Suprapubic skin (tissue), 4 donors: ENCODE measurements at regions not wholly inside any gene's neighbourhood (a gene's known extent, or its start where the extent isn't known, plus 50 kb on each side); places are given as distances from the start of the nearest gene placed in this dataset.

Source experiments
- DNase-seq, 2 donors: peaks; one replicate each; pipeline ENCODE4 v3.0.0-alpha.2; 2019; ENCODE audit warnings: low spot score in 2 of 2
- H3K27ac ChIP-seq: fragments of 200-600 bp; sonication (generic); one replicate; pipeline ENCODE4 v1.5.1; 2019
- H3K27me3 ChIP-seq: fragments of 200-600 bp; sonication (generic); one replicate; pipeline ENCODE4 v1.5.1; 2019
- H3K36me3 ChIP-seq: fragments of 200-600 bp; sonication (generic); one replicate; pipeline ENCODE4 v1.5.1; 2019
- H3K4me1 ChIP-seq: fragments of 200-600 bp; sonication (generic); one replicate; pipeline ENCODE4 v1.5.1; 2019
- H3K4me3 ChIP-seq: fragments of 200-600 bp; sonication (generic); one replicate; pipeline ENCODE4 v1.5.1; 2019; ENCODE audit warnings: mild to moderate bottlenecking
- H3K9me3 ChIP-seq: fragments of 200-600 bp; sonication (generic); one replicate; pipeline ENCODE4 v1.5.1; 2019
- CTCF ChIP-seq, 2 donors: fragments of 200-600 bp in 1 of 2; fragments of 450-650 bp in 1 of 2; sonication (generic) in 1 of 2; IDR thresholded peaks; one replicate each; pipeline ENCODE4 v1.5.1; 2016 to 2019; ENCODE audit warnings: antibody characterized with exemption in 2 of 2, mild to moderate bottlenecking in 1 of 2, moderate library complexity in 1 of 2
- EP300 ChIP-seq: sonication (generic); formaldehyde crosslinking; IDR thresholded peaks from one replicate; pipeline ENCODE4 v1.6.1; 2017; ENCODE audit warnings: antibody characterized with exemption
- POLR2A ChIP-seq, 2 donors: fragments of 450-650 bp; IDR thresholded peaks; one replicate each; pipeline ENCODE4 v1.6.1; 2017; ENCODE audit warnings: antibody characterized with exemption in 2 of 2, mild to moderate bottlenecking in 2 of 2, moderate library complexity in 2 of 2
- POLR2AphosphoS5 ChIP-seq, 3 donors: sonication (generic); formaldehyde crosslinking; IDR thresholded peaks; one replicate each; pipeline ENCODE4 v1.6.1; 2017; ENCODE audit warnings: antibody characterized with exemption in 3 of 3
- WGBS: methylation state at CpG from one replicate; pipeline ENCODE4 v1.1.5; 2018; 5-methylcytosine and 5-hydroxymethylcytosine counted together

DNA sequence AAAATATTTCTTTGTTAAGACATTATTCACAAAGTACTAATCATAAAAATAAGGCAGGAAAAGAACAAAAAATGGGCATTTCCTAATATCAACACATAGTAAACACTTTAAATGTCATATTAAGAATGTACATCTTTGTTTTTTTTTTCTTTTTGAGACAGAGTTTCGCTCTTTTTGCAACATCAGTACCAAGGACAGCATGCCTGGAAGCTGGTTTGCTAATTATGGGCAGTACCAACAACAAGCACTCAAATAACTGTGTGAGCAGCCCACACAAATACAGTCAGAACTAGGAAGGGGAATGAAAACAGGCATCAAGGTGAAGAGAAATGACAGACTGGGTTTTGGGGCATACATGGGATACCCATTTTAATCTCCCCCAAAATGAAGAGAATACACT lies 788.0 kb upstream of the SLITRK1 start:
- 52% methylated on average over 1 of the region's 1 CpG for WGBS
- no peaks in the 10 kb centered on the region for H3K27me3 ChIP-seq
- H3K4me3 ChIP-seq: no peak overlapping the region
- H3K27ac ChIP-seq: no peak overlapping the region
- H3K36me3 ChIP-seq: no peaks in the 10 kb centered on the region
- H3K9me3 ChIP-seq: no peaks in the 10 kb centered on the region
- DNase-seq: no peak
- no peaks in the 10 kb centered on the region for H3K4me1 ChIP-seq
- TF ChIP-seq EP300: no peak
- TF ChIP-seq CTCF (IDR thresholded peaks at IDR 0.05): no peak
- no peak for TF ChIP-seq POLR2AphosphoS5 (IDR thresholded peaks at IDR 0.05)
- no peak for TF ChIP-seq POLR2A (IDR thresholded peaks at IDR 0.05)

DNA sequence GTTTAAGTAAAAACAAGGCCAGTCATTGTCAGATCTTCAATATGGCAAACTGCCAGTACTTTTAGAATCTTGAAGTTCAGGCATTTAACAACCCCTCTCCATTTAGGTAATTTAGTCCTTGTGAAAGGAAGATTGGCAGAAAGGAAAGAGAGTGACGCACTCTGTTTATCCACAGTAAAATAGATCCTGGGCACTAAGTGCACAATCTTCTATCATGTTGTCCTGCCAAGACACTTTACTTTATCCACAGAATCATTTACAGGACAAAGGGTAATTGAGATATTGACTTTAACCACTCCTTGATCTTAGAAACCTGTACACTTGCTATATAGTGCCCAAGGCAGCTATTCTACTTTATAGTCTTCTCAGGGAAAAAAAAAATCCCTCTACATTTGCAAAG lies 786.4 kb upstream of the SLITRK1 start:
- no peaks in the 10 kb centered on the region for H3K4me1 ChIP-seq
- no peaks in the 10 kb centered on the region for H3K9me3 ChIP-seq
- no peaks in the 10 kb centered on the region for H3K36me3 ChIP-seq
- 73% methylated on average over 1 of the region's 1 CpG for WGBS
- DNase-seq: no peak
- H3K27ac ChIP-seq: no peak overlapping the region
- H3K27me3 ChIP-seq: no peaks in the 10 kb centered on the region
- H3K4me3 ChIP-seq: no peak overlapping the region
- TF ChIP-seq CTCF (IDR thresholded peaks at IDR 0.05) (no peak), POLR2A (IDR thresholded peaks at IDR 0.05) (no peak), POLR2AphosphoS5 (IDR thresholded peaks at IDR 0.05) (no peak), EP300 (no peak)

DNA sequence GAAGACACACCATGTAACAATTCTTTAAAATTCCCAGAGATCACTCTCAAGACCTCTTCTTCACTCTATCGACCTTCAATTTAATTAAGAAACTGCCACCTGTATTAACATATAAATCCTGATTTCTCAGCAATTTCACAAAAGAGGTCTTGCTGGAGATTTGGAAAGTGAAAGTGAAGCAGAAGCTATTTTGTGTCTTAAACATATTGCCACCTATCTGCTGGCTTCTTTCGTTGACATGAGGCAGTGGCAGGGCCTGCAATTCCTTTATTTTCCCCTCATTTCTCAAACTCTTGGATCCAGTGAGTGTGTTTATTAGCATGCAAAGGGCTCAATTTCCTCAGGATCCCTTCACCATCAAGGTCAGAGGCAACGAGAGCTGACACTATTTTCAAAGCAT lies 780.2 kb upstream of the SLITRK1 start:
- H3K9me3 ChIP-seq: no peaks in the 10 kb centered on the region
- TF ChIP-seq POLR2AphosphoS5 (IDR thresholded peaks at IDR 0.05) (no peak), EP300 (no peak), POLR2A (IDR thresholded peaks at IDR 0.05) (no peak), CTCF (IDR thresholded peaks at IDR 0.05) (no peak)
- no peaks in the 10 kb centered on the region for H3K27me3 ChIP-seq
- H3K4me1 ChIP-seq: no peaks in the 10 kb centered on the region
- H3K36me3 ChIP-seq: no peaks in the 10 kb centered on the region
- no peak for DNase-seq
- H3K27ac ChIP-seq: no peak overlapping the region
- no peak overlapping the region for H3K4me3 ChIP-seq
- WGBS: 86% methylated on average over 3 of the region's 3 CpGs

DNA sequence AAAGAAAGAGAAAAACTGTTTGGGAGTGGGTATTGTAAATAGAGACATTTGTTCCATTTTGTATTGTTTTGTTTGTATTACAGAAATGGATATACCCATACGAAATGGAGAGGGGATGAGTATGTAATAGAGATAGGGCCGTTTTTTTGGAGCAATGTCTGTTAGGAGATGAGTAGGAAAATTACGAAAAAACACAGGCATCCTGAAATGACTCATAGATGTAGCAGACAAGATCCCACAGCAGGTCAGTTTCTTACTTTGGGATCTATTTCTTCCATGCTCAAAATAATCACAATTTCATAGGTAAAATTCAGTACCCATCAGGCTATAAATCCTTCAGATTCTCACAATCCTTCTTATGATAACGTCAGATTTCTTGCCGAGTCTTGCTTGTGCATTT lies 779.4 kb upstream of the SLITRK1 start:
- DNase-seq: no peak
- no peaks in the 10 kb centered on the region for H3K9me3 ChIP-seq
- no peak overlapping the region for H3K27ac ChIP-seq
- WGBS: 71% methylated on average over 5 of the region's 5 CpGs
- no peaks in the 10 kb centered on the region for H3K27me3 ChIP-seq
- H3K4me1 ChIP-seq: no peaks in the 10 kb centered on the region
- no peak overlapping the region for H3K4me3 ChIP-seq
- TF ChIP-seq POLR2A (IDR thresholded peaks at IDR 0.05) (no peak), CTCF (IDR thresholded peaks at IDR 0.05) (no peak), POLR2AphosphoS5 (IDR thresholded peaks at IDR 0.05) (no peak), EP300 (no peak)
- no peaks in the 10 kb centered on the region for H3K36me3 ChIP-seq

DNA sequence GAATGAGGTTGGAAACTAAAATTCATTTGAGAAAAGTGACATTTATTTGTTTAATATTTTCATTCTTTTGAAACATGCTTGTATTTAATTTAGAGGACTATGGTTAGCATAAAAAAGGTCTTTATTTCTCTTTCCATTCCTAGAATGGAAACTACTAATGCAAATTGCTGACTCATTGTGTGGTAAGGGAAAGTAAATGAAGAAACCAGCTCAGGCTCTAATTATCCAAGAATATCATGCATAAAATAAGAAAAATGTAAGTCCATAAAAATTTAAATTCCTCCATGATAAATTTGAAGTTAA lies 777.0 kb upstream of the SLITRK1 start:
- no peaks in the 10 kb centered on the region for H3K36me3 ChIP-seq
- no peaks in the 10 kb centered on the region for H3K9me3 ChIP-seq
- no peaks in the 10 kb centered on the region for H3K4me1 ChIP-seq
- no peak for DNase-seq
- no peak overlapping the region for H3K27ac ChIP-seq
- no peak for TF ChIP-seq CTCF (IDR thresholded peaks at IDR 0.05)
- TF ChIP-seq POLR2A (IDR thresholded peaks at IDR 0.05): no peak
- TF ChIP-seq EP300: no peak
- TF ChIP-seq POLR2AphosphoS5 (IDR thresholded peaks at IDR 0.05): no peak
- H3K27me3 ChIP-seq: no peaks in the 10 kb centered on the region
- no peak overlapping the region for H3K4me3 ChIP-seq
